ENCODE measurements at regions not wholly inside any gene's neighbourhood (a gene's known extent, or its start where the extent isn't known, plus 50 kb on each side); places are given as distances from the start of the nearest gene placed in this dataset.
"Not testable (repeated sequence)": the region's sequence is repeated elsewhere in the genome, so short reads cannot be mapped to it uniquely, and the experiment has no call there.

DNA sequence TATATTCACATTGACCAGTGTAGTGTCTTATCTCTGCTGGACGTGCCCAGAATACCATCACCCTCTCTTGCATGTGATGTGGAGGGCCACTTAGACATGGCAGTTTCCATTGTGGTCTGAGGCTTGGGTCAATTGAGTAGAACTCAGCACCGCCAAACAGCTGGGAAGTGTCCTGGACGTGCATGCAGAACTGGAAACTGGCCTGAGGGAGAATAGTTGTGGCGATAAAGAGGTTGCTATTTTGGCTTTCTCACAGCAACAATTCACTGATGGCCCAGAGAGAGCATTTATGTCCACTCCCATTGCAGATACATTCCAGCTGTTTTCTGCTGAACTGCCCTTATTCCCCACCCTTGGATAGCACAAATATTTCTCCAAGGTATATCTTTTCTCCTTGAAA lies 210.1 kb upstream of the DAAM1 start:
- no peak for DNase-seq
- intact Hi-C loops (cut with DNase I), result no loop called here
- WGBS, 2 donors, result 54 to 58% methylated on average over 4 of the region's 4 CpGs

DNA sequence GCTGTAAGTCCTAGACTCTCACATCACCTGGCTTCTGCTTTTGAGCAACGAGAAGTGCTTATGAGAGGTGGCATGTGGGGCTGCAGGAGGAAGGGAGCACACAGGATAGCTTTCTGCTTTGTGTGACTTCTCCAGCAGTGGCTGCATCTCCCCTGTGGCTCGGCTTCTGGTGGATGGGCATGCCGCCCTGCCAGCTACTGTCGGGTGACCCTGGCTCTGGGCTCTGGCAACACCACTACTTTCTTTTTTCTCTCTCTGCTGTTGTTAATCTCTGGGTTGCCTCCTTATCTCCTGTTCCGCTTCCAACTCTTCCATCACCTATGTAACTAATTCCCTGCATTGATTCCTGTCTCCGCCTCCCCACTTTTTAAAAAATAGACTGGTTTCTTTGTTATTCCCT lies 209.1 kb upstream of the DAAM1 start:
- Histone ChIP-seq H3K27me3 (ENCODE audit: control insufficient read depth in 1 of 2, insufficient read depth in 2 of 2, low read length in 1 of 2) (no peaks in the 10 kb centered on the region), H3K4me1 (ENCODE audit: control insufficient read depth in 1 of 2, insufficient read depth in 2 of 2, low read length in 2 of 2) (no peaks in the 10 kb centered on the region), H3K27ac (ENCODE audit: low read depth in 1 of 2, low read length in 2 of 2) (no peak overlapping the region), H3K36me3 (ENCODE audit: control insufficient read depth in 1 of 2, insufficient read depth in 2 of 2, low read length in 1 of 2) (no peaks in the 10 kb centered on the region), H3K9me3 (ENCODE audit: control insufficient read depth, low read length) (no peaks in the 10 kb centered on the region), H3K4me3 (ENCODE audit: low read length in 2 of 2) (no peak overlapping the region)
- ATAC-seq (ENCODE audit: low FRiP score) (no peak), DNase-seq (no peak)
- intact Hi-C loops (cut with DNase I), result no loop called here
- 72 to 78% methylated on average over 6 of the region's 6 CpGs for WGBS, 2 donors

More for the DNA sequence above, 210.1 kb upstream of the DAAM1 start:
- Histone ChIP-seq H3K4me1 (ENCODE audit: control insufficient read depth in 1 of 2, insufficient read depth in 2 of 2, low read length in 2 of 2) (no peaks in the 10 kb centered on the region), H3K36me3 (ENCODE audit: control insufficient read depth in 1 of 2, insufficient read depth in 2 of 2, low read length in 1 of 2) (no peaks in the 10 kb centered on the region), H3K27ac (ENCODE audit: low read depth in 1 of 2, low read length in 2 of 2) (no peak overlapping the region), H3K27me3 (ENCODE audit: control insufficient read depth in 1 of 2, insufficient read depth in 2 of 2, low read length in 1 of 2) (no peaks in the 10 kb centered on the region), H3K4me3 (ENCODE audit: low read length in 2 of 2) (no peak overlapping the region), H3K9me3 (ENCODE audit: control insufficient read depth, low read length) (no peaks in the 10 kb centered on the region)
- ATAC-seq (ENCODE audit: low FRiP score), result no peak

DNA sequence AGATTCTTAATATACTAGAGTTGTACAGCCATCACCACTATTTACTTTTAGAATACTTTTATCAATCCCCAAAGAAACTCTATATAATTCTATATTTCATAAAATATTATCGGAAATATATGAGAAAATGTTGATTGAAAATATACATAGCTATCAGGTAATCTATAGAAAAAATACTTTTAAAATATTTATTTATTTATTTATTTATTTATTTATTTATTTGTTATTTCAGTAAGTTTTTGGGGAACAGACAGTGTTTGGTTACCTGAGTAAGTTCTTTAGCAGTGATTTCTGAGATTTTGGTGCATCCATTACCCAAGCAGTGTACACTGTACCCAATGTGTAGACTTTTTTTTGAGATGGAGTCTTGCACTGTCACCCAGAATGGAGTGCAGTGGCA lies 206.6 kb upstream of the DAAM1 start:
- intact Hi-C loops (cut with DNase I), result no loop called here
- 98% methylated on average over 1 of the region's 1 CpG for WGBS, 2 donors
- no peaks in the 10 kb centered on the region for H3K4me1 ChIP-seq (ENCODE audit: control insufficient read depth in 1 of 2, insufficient read depth in 2 of 2, low read length in 2 of 2)
- no peaks in the 10 kb centered on the region for H3K27me3 ChIP-seq (ENCODE audit: control insufficient read depth in 1 of 2, insufficient read depth in 2 of 2, low read length in 1 of 2)
- no peaks in the 10 kb centered on the region for H3K36me3 ChIP-seq (ENCODE audit: control insufficient read depth in 1 of 2, insufficient read depth in 2 of 2, low read length in 1 of 2)
- no peak for ATAC-seq (ENCODE audit: low FRiP score)
- no peak overlapping the region for H3K4me3 ChIP-seq (ENCODE audit: low read length in 2 of 2)
- H3K27ac ChIP-seq (ENCODE audit: low read depth in 1 of 2, low read length in 2 of 2), result no peak overlapping the region
- no peak for DNase-seq
- H3K9me3 ChIP-seq (ENCODE audit: control insufficient read depth, low read length), result no peaks in the 10 kb centered on the region

DNA sequence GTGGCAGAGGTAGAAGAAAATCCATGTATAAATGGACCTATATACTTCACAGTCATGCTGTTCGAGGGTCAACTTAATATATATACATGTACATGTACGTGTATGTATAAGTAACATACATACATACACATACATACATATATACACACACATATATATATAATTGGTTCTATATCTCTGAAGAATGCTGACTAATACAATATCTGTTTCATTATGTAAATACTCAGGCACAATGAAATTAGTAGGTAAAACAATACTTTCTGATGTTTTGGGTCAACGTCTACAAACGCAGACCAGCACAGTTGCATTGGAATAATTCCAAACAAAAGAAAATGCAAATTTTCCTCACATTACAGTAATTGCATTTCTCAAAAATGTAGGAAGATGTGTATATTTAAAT lies 202.7 kb upstream of the DAAM1 start:
- Histone ChIP-seq H3K36me3 (ENCODE audit: control insufficient read depth in 1 of 2, insufficient read depth in 2 of 2, low read length in 1 of 2) (no peaks in the 10 kb centered on the region), H3K4me1 (ENCODE audit: control insufficient read depth in 1 of 2, insufficient read depth in 2 of 2, low read length in 2 of 2) (no peaks in the 10 kb centered on the region), H3K27me3 (ENCODE audit: control insufficient read depth in 1 of 2, insufficient read depth in 2 of 2, low read length in 1 of 2) (no peaks in the 10 kb centered on the region), H3K9me3 (ENCODE audit: control insufficient read depth, low read length) (no peaks in the 10 kb centered on the region), H3K27ac (ENCODE audit: low read depth in 1 of 2, low read length in 2 of 2) (no peak overlapping the region), H3K4me3 (ENCODE audit: low read length in 2 of 2) (no peak overlapping the region)
- WGBS, 2 donors, result 77 to 83% methylated on average over 4 of the region's 4 CpGs
- DNase-seq (no peak), ATAC-seq (ENCODE audit: low FRiP score) (no peak)
- intact Hi-C loops (cut with DNase I), result no loop called here

DNA sequence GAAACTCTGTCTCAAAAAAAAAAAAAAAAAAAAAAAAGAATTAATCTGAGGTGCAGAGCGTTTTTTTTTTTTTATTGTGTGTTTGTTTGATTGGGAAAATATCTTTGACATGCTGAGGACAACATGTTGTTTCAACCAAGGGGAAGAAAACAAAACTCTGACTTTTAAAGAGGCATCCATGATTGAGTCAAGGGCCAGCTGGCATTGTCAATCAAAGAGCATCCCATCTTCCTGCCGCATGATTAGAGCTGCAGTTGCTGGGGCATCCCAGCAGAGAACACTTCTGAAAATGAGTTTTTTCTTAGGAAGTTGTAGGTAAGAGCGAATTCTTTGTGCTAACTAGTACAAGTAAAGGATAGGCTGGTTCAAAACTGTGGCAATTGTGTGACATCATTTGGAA lies 200.9 kb upstream of the DAAM1 start:
- 92 to 93% methylated on average over 3 of the region's 3 CpGs for WGBS, 2 donors
- H3K27ac ChIP-seq (ENCODE audit: low read depth in 1 of 2, low read length in 2 of 2), result no peak overlapping the region
- ATAC-seq (ENCODE audit: low FRiP score), result no peak
- intact Hi-C loops (cut with DNase I), result no loop called here
- H3K9me3 ChIP-seq (ENCODE audit: control insufficient read depth, low read length), result no peaks in the 10 kb centered on the region
- H3K4me3 ChIP-seq (ENCODE audit: low read length in 2 of 2), result no peak overlapping the region
- H3K27me3 ChIP-seq (ENCODE audit: control insufficient read depth in 1 of 2, insufficient read depth in 2 of 2, low read length in 1 of 2), result no peaks in the 10 kb centered on the region
- DNase-seq, result no peak
- H3K4me1 ChIP-seq (ENCODE audit: control insufficient read depth in 1 of 2, insufficient read depth in 2 of 2, low read length in 2 of 2), result no peaks in the 10 kb centered on the region
- H3K36me3 ChIP-seq (ENCODE audit: control insufficient read depth in 1 of 2, insufficient read depth in 2 of 2, low read length in 1 of 2), result no peaks in the 10 kb centered on the region

DNA sequence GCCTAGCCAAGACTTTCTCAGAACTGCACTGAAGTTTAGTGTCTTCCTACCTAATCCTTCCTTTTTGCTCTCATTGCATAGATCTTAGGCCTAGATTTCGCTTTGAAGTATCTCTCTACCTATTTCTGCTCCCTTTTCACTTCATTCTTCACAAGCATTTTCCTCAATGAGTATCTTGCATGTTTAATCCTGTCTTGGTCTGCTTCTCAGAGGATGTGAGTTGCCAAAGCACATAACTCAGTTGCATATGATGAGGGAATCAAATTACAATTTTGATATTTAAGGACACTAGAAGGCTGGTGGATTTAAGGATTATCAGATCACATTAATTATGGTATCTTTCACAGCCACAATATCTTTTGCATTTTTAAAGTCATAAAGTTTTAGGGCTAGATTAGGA lies 195.5 kb upstream of the DAAM1 start:
- ATAC-seq (ENCODE audit: low FRiP score), result no peak
- Histone ChIP-seq H3K36me3 (ENCODE audit: control insufficient read depth in 1 of 2, insufficient read depth in 2 of 2, low read length in 1 of 2) (no peaks in the 10 kb centered on the region), H3K27ac (ENCODE audit: low read depth in 1 of 2, low read length in 2 of 2) (no peak overlapping the region), H3K4me3 (ENCODE audit: low read length in 2 of 2) (no peak overlapping the region), H3K27me3 (ENCODE audit: control insufficient read depth in 1 of 2, insufficient read depth in 2 of 2, low read length in 1 of 2) (no peaks in the 10 kb centered on the region), H3K9me3 (ENCODE audit: control insufficient read depth, low read length) (no peaks in the 10 kb centered on the region), H3K4me1 (ENCODE audit: control insufficient read depth in 1 of 2, insufficient read depth in 2 of 2, low read length in 2 of 2) (no peaks in the 10 kb centered on the region)
- DNase-seq, result no peak
- intact Hi-C loops (cut with DNase I), result no loop called here
- WGBS, 2 donors, result 67 to 93% methylated on average over 1 of the region's 1 CpG

DNA sequence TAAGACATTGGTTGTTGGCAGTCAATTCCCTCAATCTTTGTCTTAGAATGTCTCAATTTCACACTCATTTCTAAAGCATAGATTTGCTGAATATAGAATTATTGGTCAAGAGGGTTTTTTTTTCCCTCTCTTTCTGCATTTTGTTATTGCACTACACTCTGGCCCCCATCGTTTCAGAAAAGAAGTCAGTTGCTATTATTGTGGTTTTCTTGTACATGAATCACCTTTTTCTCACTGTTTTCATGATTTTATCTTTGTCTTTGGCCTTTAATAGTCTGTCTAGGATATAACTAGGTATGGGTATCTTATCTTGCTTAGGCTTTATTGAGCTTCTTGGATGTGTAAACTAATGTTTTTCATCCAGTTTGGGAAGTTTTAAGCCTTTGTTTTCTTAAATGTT lies 194.3 kb upstream of the DAAM1 start:
- intact Hi-C loops (cut with DNase I), result no loop called here
- Histone ChIP-seq H3K4me3 (ENCODE audit: low read length in 2 of 2) (no peak overlapping the region), H3K27ac (ENCODE audit: low read depth in 1 of 2, low read length in 2 of 2) (no peak overlapping the region), H3K27me3 (ENCODE audit: control insufficient read depth in 1 of 2, insufficient read depth in 2 of 2, low read length in 1 of 2) (no peaks in the 10 kb centered on the region), H3K36me3 (ENCODE audit: control insufficient read depth in 1 of 2, insufficient read depth in 2 of 2, low read length in 1 of 2) (no peaks in the 10 kb centered on the region), H3K9me3 (ENCODE audit: control insufficient read depth, low read length) (no peaks in the 10 kb centered on the region), H3K4me1 (ENCODE audit: control insufficient read depth in 1 of 2, insufficient read depth in 2 of 2, low read length in 2 of 2) (no peaks in the 10 kb centered on the region)
- ATAC-seq (ENCODE audit: low FRiP score), result no peak
- DNase-seq, result no peak
- 0 to 58% methylated on average over 1 of the region's 1 CpG for WGBS, 2 donors

DNA sequence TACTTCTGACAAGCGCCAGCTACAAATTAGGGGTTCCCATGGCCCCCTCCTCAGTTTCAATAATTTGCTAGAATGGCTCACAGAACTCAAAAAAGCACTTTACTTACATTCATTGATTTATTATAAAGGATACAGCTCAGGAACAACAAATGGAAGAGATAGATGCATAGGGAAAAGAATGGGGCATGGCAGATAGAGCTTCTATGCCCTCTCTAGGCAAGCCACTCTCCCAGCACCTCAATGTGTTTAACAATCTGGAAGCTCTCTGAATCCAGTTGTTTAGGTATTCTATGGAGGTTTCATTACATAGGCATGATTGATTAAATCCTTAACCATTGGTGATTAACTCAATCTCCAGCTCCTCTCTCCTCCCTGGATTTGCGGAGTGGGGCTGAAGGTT lies 184.5 kb upstream of the DAAM1 start:
- no peaks in the 10 kb centered on the region for H3K4me1 ChIP-seq (ENCODE audit: control insufficient read depth in 1 of 2, insufficient read depth in 2 of 2, low read length in 2 of 2)
- ATAC-seq (ENCODE audit: low FRiP score), result no peak
- DNase-seq, result no peak
- intact Hi-C loops (cut with DNase I), result no loop called here
- no peaks in the 10 kb centered on the region for H3K9me3 ChIP-seq (ENCODE audit: control insufficient read depth, low read length)
- peaks cover 0 to 1% of the 10 kb centered on the region in 2 donors for H3K27me3 ChIP-seq (ENCODE audit: control insufficient read depth in 1 of 2, insufficient read depth in 2 of 2, low read length in 1 of 2)
- WGBS, 2 donors, result 78 to 91% methylated on average over 2 of the region's 2 CpGs
- H3K4me3 ChIP-seq (ENCODE audit: low read length in 2 of 2), result no peak overlapping the region
- no peak overlapping the region for H3K27ac ChIP-seq (ENCODE audit: low read depth in 1 of 2, low read length in 2 of 2)
- no peaks in the 10 kb centered on the region for H3K36me3 ChIP-seq (ENCODE audit: control insufficient read depth in 1 of 2, insufficient read depth in 2 of 2, low read length in 1 of 2)

DNA sequence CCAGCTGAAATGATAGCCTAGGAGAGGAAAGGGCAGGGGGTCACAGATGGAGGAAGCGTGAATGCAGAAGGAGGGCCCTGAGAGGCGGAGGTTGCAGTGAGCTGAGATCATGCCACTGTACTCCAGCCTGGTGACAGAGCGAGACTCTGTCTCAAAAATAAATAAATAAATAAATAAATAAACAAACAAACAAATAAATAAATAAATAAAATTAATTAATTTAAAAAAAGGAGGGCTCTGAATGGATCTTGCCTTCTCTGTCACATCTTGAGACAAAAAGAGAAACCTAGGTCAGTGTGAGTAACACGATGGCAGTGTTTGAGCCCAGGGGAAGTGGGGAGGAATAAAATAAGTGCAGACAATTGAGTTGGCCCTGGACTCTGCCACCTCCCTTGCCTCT lies 182.3 kb upstream of the DAAM1 start:
- ATAC-seq (ENCODE audit: low FRiP score); intact Hi-C loops (cut with DNase I); H3K27ac ChIP-seq (ENCODE audit: low read depth in 1 of 2, low read length in 2 of 2); H3K4me3 ChIP-seq (ENCODE audit: low read length in 2 of 2); H3K9me3 ChIP-seq (ENCODE audit: control insufficient read depth, low read length); DNase-seq; H3K36me3 ChIP-seq (ENCODE audit: control insufficient read depth in 1 of 2, insufficient read depth in 2 of 2, low read length in 1 of 2); H3K27me3 ChIP-seq (ENCODE audit: control insufficient read depth in 1 of 2, insufficient read depth in 2 of 2, low read length in 1 of 2); H3K4me1 ChIP-seq (ENCODE audit: control insufficient read depth in 1 of 2, insufficient read depth in 2 of 2, low read length in 2 of 2): not testable (repeated sequence)
- WGBS, 2 donors, result 79 to 95% methylated on average over 4 of the region's 4 CpGs
